SK-N-SH (cell line): ENCODE measurements at regions not wholly inside any gene's neighbourhood (a gene's known extent, or its start where the extent isn't known, plus 50 kb on each side); places are given as distances from the start of the nearest gene placed in this dataset.

Experiments
- CTCF ChIA-PET: fragments of 300-600, 350-600 bp; formaldehyde crosslinking; extraction: SDS; loops from one replicate; lab custom pipeline; 2021; lab: Yijun Ruan, JAX
- POLR2A ChIA-PET: fragments of 350-600 bp; sonication (Branson Sonifier 250); formaldehyde crosslinking; extraction: SDS; loops from one replicate; lab custom pipeline; 2020; ENCODE audit warnings: antibody characterized with exemption, inconsistent platforms; lab: Yijun Ruan, JAX
- DNase-seq: peaks from one replicate; pipeline ENCODE4 v3.0.0; 2012
- H2AFZ ChIP-seq: fragments of 200-600 bp; sonication (generic); 2 replicates; pipeline ENCODE4 v1.8.1; 2016; ENCODE audit warnings: antibody characterized with exemption, mild to moderate bottlenecking, low read depth
- H3F3A ChIP-seq: fragments of 200-600 bp; sonication (generic); replicated peaks from 2 replicates; pipeline ENCODE3; 2016; ENCODE audit warnings: antibody characterized with exemption, mild to moderate bottlenecking; ENCODE audit not compliant: insufficient read depth
- H3K27ac ChIP-seq, 2 experiments: fragments of 200-500 bp in 1 of 2; fragments of 200-600 bp in 1 of 2; sonication (Bioruptor generic) in 1 of 2; sonication (generic), shearing (Covaris generic) in 1 of 2; 2 replicates each; pipeline versions ENCODE4 v1.5.1 to v1.6.1; 2014 to 2016; ENCODE audit warnings: low read depth in 2 of 2, inconsistent platforms in 1 of 2, low read length in 1 of 2, mild to moderate bottlenecking in 1 of 2, mixed read lengths in 1 of 2
- H3K27me3 ChIP-seq: fragments of 200-600 bp; sonication (generic), shearing (Covaris generic); 2 replicates; pipeline ENCODE4 v1.6.1; 2016; ENCODE audit warnings: mixed run types; ENCODE audit not compliant: insufficient read depth
- H3K36me3 ChIP-seq, 2 experiments: fragments of 200-500 bp in 1 of 2; fragments of 200-600 bp in 1 of 2; sonication (Bioruptor generic) in 1 of 2; sonication (generic) in 1 of 2; replicated peaks in 1 of 2; 2 replicates each; pipeline versions ENCODE3 to v1.5.1; 2014 to 2016; ENCODE audit warnings: low read length in 1 of 2, mild to moderate bottlenecking in 1 of 2; ENCODE audit not compliant: insufficient read depth in 2 of 2, control insufficient read depth in 1 of 2
- H3K4me1 ChIP-seq, 2 experiments: fragments of 200-500 bp in 1 of 2; fragments of 200-600 bp in 1 of 2; sonication (Bioruptor generic) in 1 of 2; sonication (generic), shearing (Covaris generic) in 1 of 2; 2 replicates each; pipeline versions ENCODE4 v1.5.1 to v1.6.1; 2014 to 2016; ENCODE audit warnings: low read depth in 1 of 2, low read length in 1 of 2, mixed run types in 1 of 2; ENCODE audit not compliant: insufficient read depth in 2 of 2, control insufficient read depth in 1 of 2
- H3K4me2 ChIP-seq: fragments of 200-600 bp; sonication (generic), shearing (Covaris generic); 2 replicates; pipeline ENCODE4 v1.6.1; 2017; ENCODE audit warnings: mixed run types
- H3K4me3 ChIP-seq, 2 experiments: fragments of 200-500 bp in 1 of 2; fragments of 200-600 bp in 1 of 2; sonication (Bioruptor generic) in 1 of 2; sonication (generic), shearing (Covaris generic) in 1 of 2; 2 replicates each; pipeline versions ENCODE4 v1.5.1 to v1.8.1; 2014 to 2016; ENCODE audit warnings: low read depth in 2 of 2, inconsistent platforms in 1 of 2, low read length in 1 of 2, mild to moderate bottlenecking in 1 of 2, mixed read lengths in 1 of 2, moderate library complexity in 1 of 2
- H3K79me2 ChIP-seq: fragments of 200-600 bp; sonication (generic); 2 replicates; pipeline ENCODE4 v1.8.1; 2017; ENCODE audit warnings: mild to moderate bottlenecking; ENCODE audit not compliant: insufficient read depth
- H3K9ac ChIP-seq: fragments of 200-600 bp; sonication (generic); 2 replicates; pipeline ENCODE4 v1.6.1; 2017; ENCODE audit warnings: mixed run types
- H3K9me2 ChIP-seq: fragments of 200-600 bp; sonication (generic); 2 replicates; pipeline ENCODE4 v1.6.1; 2017; ENCODE audit warnings: mixed run types
- H3K9me3 ChIP-seq: fragments of 200-600 bp; sonication (generic); 2 replicates; pipeline ENCODE4 v1.6.1; 2017; ENCODE audit warnings: mixed run types, mild to moderate bottlenecking, moderate library complexity
- H4K20me1 ChIP-seq: fragments of 200-600 bp; sonication (generic); 2 replicates; pipeline ENCODE4 v1.6.1; 2017; ENCODE audit warnings: mild to moderate bottlenecking, mixed run types; ENCODE audit not compliant: insufficient read depth
- CHD2 ChIP-seq: fragments of 150-350 bp; IDR thresholded peaks from 2 replicates; pipeline ENCODE4 v1.6.1; 2018; ENCODE audit warnings: low read length; ENCODE audit not compliant: partially characterized antibody
- CTCF ChIP-seq: fragments of 200-600 bp; sonication (generic); IDR thresholded peaks from 2 replicates; pipeline ENCODE4 v1.6.1; 2017; ENCODE audit warnings: antibody characterized with exemption, mild to moderate bottlenecking, moderate library complexity
- ELF1 ChIP-seq: IDR thresholded peaks from 2 replicates; pipeline ENCODE4 v1.4.0; 2012
- EZH2phosphoT487 ChIP-seq: fragments of 200-600 bp; sonication (generic); IDR thresholded peaks from 2 replicates; pipeline ENCODE4 v1.6.1; 2017; ENCODE audit warnings: low read depth, mixed run types, mild to moderate bottlenecking, antibody characterized with exemption, moderate library complexity, borderline replicate concordance
- FOSL2 ChIP-seq: IDR thresholded peaks from 2 replicates; pipeline ENCODE4 v1.4.0; 2012; ENCODE audit warnings: low read depth, mild to moderate bottlenecking, moderate library complexity, borderline replicate concordance
- IRF3 ChIP-seq: fragments of 150-350 bp; IDR thresholded peaks from 2 replicates; pipeline ENCODE4 v1.6.1; 2016; ENCODE audit warnings: mild to moderate bottlenecking, low read depth, low read length
- PBX3 ChIP-seq: IDR thresholded peaks from 2 replicates; pipeline ENCODE4; 2012
- RAD21 ChIP-seq: IDR thresholded peaks from 2 replicates; pipeline ENCODE4 v1.6.1; 2012; ENCODE audit warnings: mild to moderate bottlenecking, low read length
- RFX5 ChIP-seq: IDR thresholded peaks from 2 replicates; pipeline ENCODE4 v1.6.1; 2012; ENCODE audit warnings: mild to moderate bottlenecking, improper control_type of control experiment, low read length
- ZBTB33 ChIP-seq: IDR thresholded peaks from 2 replicates; pipeline ENCODE4 v1.4.0; 2012; ENCODE audit warnings: low read depth, borderline replicate concordance

- TF ChIP-seq ZBTB33 (no peak), CTCF (no peak), EZH2phosphoT487 (no peak)
These were observed 61.3 kb upstream of the BRD7 start (continued) for GRCh38 chr16:50430076-50430475.

GRCh38 chr16:50428742-50429141 lies 60.0 kb upstream of the BRD7 start:
- Histone ChIP-seq H3K79me2 (no peaks in the 10 kb centered on the region), H3K4me3 (no peak overlapping the region), H4K20me1 (no peaks in the 10 kb centered on the region), H3F3A (no peaks in the 10 kb centered on the region), H3K36me3 (no peaks in the 10 kb centered on the region), H3K27ac (no peak overlapping the region), H3K9me3 (no peaks in the 10 kb centered on the region), H3K9me2 (no peaks in the 10 kb centered on the region), H2AFZ (no peak overlapping the region), H3K4me2 (no peak overlapping the region), H3K9ac (no peak overlapping the region), H3K27me3 (no peaks in the 10 kb centered on the region), H3K4me1 (peaks cover 0 to 35% of the 10 kb centered on the region in 2 experiments; a peak in 2 of 4 replicates)
- ChIA-PET CTCF (interaction anchor here (0.9 kb wide), 1 partner anchor 39 kb away, joined by 4 read pairs; no protein-coding TSS in a partner anchor), POLR2A (no interaction called here)
- TF ChIP-seq ELF1 = no peak
- no peak for TF ChIP-seq FOSL2
- TF ChIP-seq RAD21 = no peak
- TF ChIP-seq RFX5 = no peak
- no peak for TF ChIP-seq PBX3
- TF ChIP-seq CHD2 = no peak
- TF ChIP-seq IRF3 = no peak
- DNase-seq = no peak
